ENCODE measurements at regions not wholly inside any gene's neighbourhood (a gene's known extent, or its start where the extent isn't known, plus 50 kb on each side); places are given as distances from the start of the nearest gene placed in this dataset.
"Not testable (repeated sequence)": the region's sequence is repeated elsewhere in the genome, so short reads cannot be mapped to it uniquely, and the experiment has no call there.

- ATAC-seq, result peak; percentile 76
- H3K4me1 Mint-ChIP-seq; DNase-seq; H3K27ac Mint-ChIP-seq; H3K36me3 Mint-ChIP-seq; H3K9me3 Mint-ChIP-seq (ENCODE audit: low read depth); H3K27me3 Mint-ChIP-seq; CTCF ChIA-PET; H3K4me3 Mint-ChIP-seq: not testable (repeated sequence)
Measured at GRCh38 chr21:8194042-8194441, 2327.3 kb upstream of the TPTE start.

GRCh38 chr21:8197377-8198027 lies 2323.9 kb upstream of the TPTE start:
- H3K9me3 Mint-ChIP-seq (ENCODE audit: low read depth); H3K27ac Mint-ChIP-seq; DNase-seq; H3K27me3 Mint-ChIP-seq; H3K4me3 Mint-ChIP-seq; H3K4me1 Mint-ChIP-seq; H3K36me3 Mint-ChIP-seq; CTCF ChIA-PET: not testable (repeated sequence)
- ATAC-seq, result peak; percentile 43

- ATAC-seq, result peak; percentile 100
- H3K4me1 Mint-ChIP-seq; H3K27ac Mint-ChIP-seq; H3K4me3 Mint-ChIP-seq; H3K9me3 Mint-ChIP-seq (ENCODE audit: low read depth); CTCF ChIA-PET; H3K27me3 Mint-ChIP-seq; DNase-seq; H3K36me3 Mint-ChIP-seq: not testable (repeated sequence)
Measured at GRCh38 chr21:8205094-8205891, 2316.1 kb upstream of the TPTE start.

GRCh38 chr21:8205892-8206188 lies 2315.5 kb upstream of the TPTE start:
- H3K36me3 Mint-ChIP-seq; DNase-seq; ATAC-seq; H3K27ac Mint-ChIP-seq; H3K4me1 Mint-ChIP-seq; H3K27me3 Mint-ChIP-seq; CTCF ChIA-PET; H3K9me3 Mint-ChIP-seq (ENCODE audit: low read depth); H3K4me3 Mint-ChIP-seq: not testable (repeated sequence)

- not testable (repeated sequence) for H3K27ac Mint-ChIP-seq, H3K4me1 Mint-ChIP-seq
- peak; percentile 63 for ATAC-seq
Measured at GRCh38 chr21:8212986-8213550, 2308.3 kb upstream of the TPTE start.

GRCh38 chr21:8214539-8214938 lies 2306.8 kb upstream of the TPTE start:
- H3K4me3 Mint-ChIP-seq; DNase-seq; H3K36me3 Mint-ChIP-seq; H3K27ac Mint-ChIP-seq; CTCF ChIA-PET; H3K27me3 Mint-ChIP-seq; ATAC-seq; H3K9me3 Mint-ChIP-seq (ENCODE audit: low read depth); H3K4me1 Mint-ChIP-seq: not testable (repeated sequence)

More at GRCh38 chr21:8212986-8213550, 2308.3 kb upstream of the TPTE start:
- H3K27me3 Mint-ChIP-seq; H3K36me3 Mint-ChIP-seq; H3K9me3 Mint-ChIP-seq (ENCODE audit: low read depth); CTCF ChIA-PET; H3K4me3 Mint-ChIP-seq: not testable (repeated sequence)
- DNase-seq, result peak; percentile 96

- CTCF ChIA-PET; ATAC-seq; DNase-seq; H3K4me1 Mint-ChIP-seq; H3K27me3 Mint-ChIP-seq; H3K27ac Mint-ChIP-seq; H3K9me3 Mint-ChIP-seq (ENCODE audit: low read depth); H3K4me3 Mint-ChIP-seq; H3K36me3 Mint-ChIP-seq: not testable (repeated sequence)
Measured at GRCh38 chr21:8229366-8230150, 2291.8 kb upstream of the TPTE start.

- H3K27ac Mint-ChIP-seq; H3K36me3 Mint-ChIP-seq; H3K4me1 Mint-ChIP-seq; H3K4me3 Mint-ChIP-seq; H3K9me3 Mint-ChIP-seq (ENCODE audit: low read depth); H3K27me3 Mint-ChIP-seq; DNase-seq; ATAC-seq; CTCF ChIA-PET: not testable (repeated sequence)
Measured at GRCh38 chr21:8231252-8231651, 2290.1 kb upstream of the TPTE start.

GRCh38 chr21:8233000-8233399 lies 2288.4 kb upstream of the TPTE start:
- H3K4me1 Mint-ChIP-seq; DNase-seq; H3K9me3 Mint-ChIP-seq (ENCODE audit: low read depth); H3K27me3 Mint-ChIP-seq; H3K36me3 Mint-ChIP-seq; CTCF ChIA-PET; ATAC-seq; H3K4me3 Mint-ChIP-seq; H3K27ac Mint-ChIP-seq: not testable (repeated sequence)

GRCh38 chr21:8234059-8234458 lies 2287.3 kb upstream of the TPTE start:
- ATAC-seq; H3K27me3 Mint-ChIP-seq; H3K4me3 Mint-ChIP-seq; DNase-seq; H3K36me3 Mint-ChIP-seq; CTCF ChIA-PET; H3K27ac Mint-ChIP-seq; H3K9me3 Mint-ChIP-seq (ENCODE audit: low read depth); H3K4me1 Mint-ChIP-seq: not testable (repeated sequence)

- ATAC-seq, result peak; percentile 50
- CTCF ChIA-PET, DNase-seq: not testable (repeated sequence)
Measured at GRCh38 chr21:8244723-8245641, 2276.4 kb upstream of the TPTE start.

GRCh38 chr21:8245642-8246402 lies 2275.6 kb upstream of the TPTE start:
- H3K27ac Mint-ChIP-seq; DNase-seq; H3K4me3 Mint-ChIP-seq; CTCF ChIA-PET; H3K4me1 Mint-ChIP-seq; H3K36me3 Mint-ChIP-seq; H3K9me3 Mint-ChIP-seq (ENCODE audit: low read depth); H3K27me3 Mint-ChIP-seq: not testable (repeated sequence)
- ATAC-seq, result peak; percentile 78

More at GRCh38 chr21:8244723-8245641, 2276.4 kb upstream of the TPTE start:
- H3K9me3 Mint-ChIP-seq (ENCODE audit: low read depth); H3K36me3 Mint-ChIP-seq; H3K4me1 Mint-ChIP-seq; H3K27me3 Mint-ChIP-seq; H3K4me3 Mint-ChIP-seq; H3K27ac Mint-ChIP-seq: not testable (repeated sequence)

Data from activated CD8-positive, alpha-beta memory T cell treated with anti-CD3 and anti-CD28 coated beads, Interleukin-2, amount 10 ng/mL, durations not matched to agents 7 days and 5 days (primary cell).